ENCODE measurements at regions not wholly inside any gene's neighbourhood (a gene's known extent, or its start where the extent isn't known, plus 50 kb on each side); places are given as distances from the start of the nearest gene placed in this dataset.
"Not testable (repeated sequence)": the region's sequence is repeated elsewhere in the genome, so short reads cannot be mapped to it uniquely, and the experiment has no call there.

GRCh38 chr18:42336139-42336538, 381.1 kb downstream of the PIK3C3 start:
- Histone ChIP-seq H3K27me3 (no peaks in the 10 kb centered on the region), H3K4me1 (ENCODE audit: insufficient read depth) (no peaks in the 10 kb centered on the region), H3K9me3 (no peaks in the 10 kb centered on the region), H3K4me3 (no peak overlapping the region), H3K36me3 (no peaks in the 10 kb centered on the region), H3K27ac (no peak overlapping the region)
- DNase-seq, result no peak
- WGBS, 3 donors, result 48 to 100% (median 97%) methylated on average over 2 of the region's 2 CpGs
- no peak for TF ChIP-seq CTCF (IDR thresholded peaks at IDR 0.05)
- TF ChIP-seq EP300 (IDR thresholded peaks at IDR 0.05), result no peak
- TF ChIP-seq POLR2A (IDR thresholded peaks at IDR 0.05), result no peak
- intact Hi-C loops (cut with DNase I), result no loop called here

- H3K36me3 ChIP-seq; H3K27me3 ChIP-seq; DNase-seq; H3K27ac ChIP-seq; H3K9me3 ChIP-seq; H3K4me3 ChIP-seq; intact Hi-C loops (cut with DNase I); H3K4me1 ChIP-seq (ENCODE audit: insufficient read depth): not testable (repeated sequence)
- WGBS, 3 donors, result 94 to 98% (median 95%) methylated on average over 2 of the region's 2 CpGs
Observed at GRCh38 chr18:42337337-42337736, 382.3 kb downstream of the PIK3C3 start.

- WGBS, 3 donors, result 54 to 73% (median 56%) methylated on average over 2 of the region's 2 CpGs
- TF ChIP-seq CTCF (IDR thresholded peaks at IDR 0.05) (no peak), POLR2A (IDR thresholded peaks at IDR 0.05) (no peak), EP300 (IDR thresholded peaks at IDR 0.05) (no peak)
- no peaks in the 10 kb centered on the region for H3K4me1 ChIP-seq (ENCODE audit: insufficient read depth)
- no peaks in the 10 kb centered on the region for H3K36me3 ChIP-seq
- H3K27me3 ChIP-seq, result no peaks in the 10 kb centered on the region
- no peaks in the 10 kb centered on the region for H3K9me3 ChIP-seq
- H3K27ac ChIP-seq, result no peak overlapping the region
- H3K4me3 ChIP-seq, result no peak overlapping the region
- intact Hi-C loops (cut with DNase I), result no loop called here
- DNase-seq, result no peak
Observed at GRCh38 chr18:42338683-42339082, 383.6 kb downstream of the PIK3C3 start.

GRCh38 chr18:42339372-42339771, 384.3 kb downstream of the PIK3C3 start:
- WGBS, 3 donors, result 32 to 66% (median 56%) methylated on average over 4 of the region's 4 CpGs
- intact Hi-C loops (cut with DNase I), result no loop called here
- no peak overlapping the region for H3K27ac ChIP-seq
- no peaks in the 10 kb centered on the region for H3K9me3 ChIP-seq
- no peaks in the 10 kb centered on the region for H3K36me3 ChIP-seq
- H3K27me3 ChIP-seq, result no peaks in the 10 kb centered on the region
- no peak for DNase-seq
- no peak overlapping the region for H3K4me3 ChIP-seq
- TF ChIP-seq CTCF (IDR thresholded peaks at IDR 0.05) (no peak), POLR2A (IDR thresholded peaks at IDR 0.05) (no peak), EP300 (IDR thresholded peaks at IDR 0.05) (no peak)
- no peaks in the 10 kb centered on the region for H3K4me1 ChIP-seq (ENCODE audit: insufficient read depth)

GRCh38 chr18:42340423-42341009, 385.5 kb downstream of the PIK3C3 start:
- no peak overlapping the region for H3K4me3 ChIP-seq

More at GRCh38 chr18:42340423-42341009, 385.5 kb downstream of the PIK3C3 start:
- no peak for TF ChIP-seq EP300 (IDR thresholded peaks at IDR 0.05)
- intact Hi-C loops (cut with DNase I), result no loop called here
- Histone ChIP-seq H3K36me3 (no peaks in the 10 kb centered on the region), H3K27me3 (no peaks in the 10 kb centered on the region), H3K4me1 (ENCODE audit: insufficient read depth) (no peaks in the 10 kb centered on the region), H3K27ac (no peak overlapping the region), H3K9me3 (no peaks in the 10 kb centered on the region)
- DNase-seq, result no peak
- WGBS, 3 donors, result 59 to 85% (median 84%) methylated on average over 3 of the region's 3 CpGs
